Skin epidermis (tissue), 12 donors: ENCODE measurements at regions not wholly inside any gene's neighbourhood (a gene's known extent, or its start where the extent isn't known, plus 50 kb on each side); places are given as distances from the start of the nearest gene placed in this dataset.
A peak's percentile ranks its signal among the peaks of the same experiment; 100 is the strongest.
"Not testable (repeated sequence)": the region's sequence is repeated elsewhere in the genome, so short reads cannot be mapped to it uniquely, and the experiment has no call there.

Experiments used
- H3K27ac ChIP-seq, 21 experiments: fragments of 200-600 bp; sonication (generic) in 11 of 21; one replicate each; pipeline ENCODE4 v1.5.0; 2020; ENCODE audit warnings: mild to moderate bottlenecking in 3 of 21, inconsistent platforms in 2 of 21, moderate library complexity in 2 of 21
- H3K4me3 ChIP-seq, 7 experiments: fragments of 200-600 bp; sonication (generic) in 2 of 7; one replicate each; pipeline ENCODE4 v1.5.0; 2020; ENCODE audit warnings: inconsistent platforms in 2 of 7, mild to moderate bottlenecking in 2 of 7, moderate library complexity in 1 of 7

DNA sequence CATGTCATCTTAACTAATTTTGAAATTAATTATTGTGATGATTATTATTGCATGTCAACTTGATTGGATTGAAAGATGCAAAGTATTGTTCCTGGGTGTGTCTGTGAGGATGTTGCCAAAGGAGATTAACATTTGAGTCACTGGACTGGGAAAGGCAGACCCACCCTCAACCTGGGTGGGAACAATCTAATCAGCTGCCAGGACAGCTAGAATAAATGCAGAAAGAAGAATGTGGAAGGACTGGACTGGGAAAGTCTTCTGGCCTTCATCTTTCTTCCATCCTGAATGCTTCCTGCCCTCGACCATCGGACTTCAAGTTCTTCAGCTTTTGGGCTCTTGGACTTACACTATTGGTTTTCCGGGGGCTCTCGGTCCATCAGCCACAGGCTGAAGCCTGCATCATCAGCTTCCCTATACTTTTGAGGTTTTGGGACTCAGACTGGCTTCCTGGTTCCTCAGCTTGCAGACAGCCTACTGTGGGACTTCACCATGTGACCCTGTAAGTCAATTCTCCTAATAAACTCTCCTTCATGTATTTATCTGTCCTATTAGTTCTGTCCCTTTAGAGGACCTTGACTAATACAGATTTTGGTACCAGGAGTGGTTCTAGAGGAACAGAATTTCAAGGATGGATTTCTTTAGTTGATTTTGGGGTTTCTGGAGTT lies 959.8 kb downstream of the ANKRD7 start:
- Histone ChIP-seq H3K4me3 (no peak overlapping the region), H3K27ac (no peak overlapping the region)

- no peak overlapping the region for H3K27ac ChIP-seq
- H3K4me3 ChIP-seq = no peak overlapping the region
These were observed 971.7 kb downstream of the ANKRD7 start for GRCh38 chr7:119196183-119196582.

DNA sequence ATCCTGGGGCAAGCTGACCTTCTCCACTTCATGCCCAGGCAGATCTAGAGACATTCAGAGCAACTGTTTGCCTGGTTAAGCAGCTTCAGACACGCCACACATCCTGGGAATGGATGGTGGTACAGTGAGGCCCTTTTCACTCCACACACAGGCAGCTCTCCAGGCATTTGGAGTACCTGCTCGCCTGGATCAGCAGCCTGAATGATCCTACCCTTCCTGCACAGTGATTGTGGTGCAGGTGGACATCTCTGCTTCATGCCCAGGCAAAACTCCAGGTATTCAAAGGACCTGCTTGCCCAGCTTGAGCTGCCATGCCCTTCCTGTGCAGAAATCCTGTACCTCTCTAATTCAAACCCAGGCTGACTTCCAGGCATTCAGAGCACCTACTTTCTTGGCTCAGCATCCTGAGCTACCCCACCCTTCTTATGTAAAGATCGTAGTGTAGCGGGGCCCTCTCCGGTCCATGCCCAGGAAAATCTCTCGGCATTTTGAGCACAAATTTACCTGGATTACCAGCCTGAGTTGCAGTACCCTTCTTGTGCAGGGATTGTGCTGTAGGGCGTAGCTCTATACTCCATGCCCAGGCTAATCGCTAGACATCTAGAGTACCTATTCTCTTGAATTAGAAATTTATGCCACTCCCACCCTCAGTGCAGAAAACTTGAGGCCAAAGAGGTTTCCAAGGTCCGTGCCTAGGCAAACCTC lies 972.8 kb downstream of the ANKRD7 start:
- Histone ChIP-seq H3K4me3 (no peak overlapping the region), H3K27ac (no peak overlapping the region)

GRCh38 chr7:119197877-119198527 lies 973.5 kb downstream of the ANKRD7 start:
- no peak overlapping the region for H3K4me3 ChIP-seq
- no peak overlapping the region for H3K27ac ChIP-seq

GRCh38 chr7:119219663-119220062 lies 995.2 kb downstream of the ANKRD7 start:
- Histone ChIP-seq H3K27ac (no peak overlapping the region), H3K4me3 (no peak overlapping the region)

DNA sequence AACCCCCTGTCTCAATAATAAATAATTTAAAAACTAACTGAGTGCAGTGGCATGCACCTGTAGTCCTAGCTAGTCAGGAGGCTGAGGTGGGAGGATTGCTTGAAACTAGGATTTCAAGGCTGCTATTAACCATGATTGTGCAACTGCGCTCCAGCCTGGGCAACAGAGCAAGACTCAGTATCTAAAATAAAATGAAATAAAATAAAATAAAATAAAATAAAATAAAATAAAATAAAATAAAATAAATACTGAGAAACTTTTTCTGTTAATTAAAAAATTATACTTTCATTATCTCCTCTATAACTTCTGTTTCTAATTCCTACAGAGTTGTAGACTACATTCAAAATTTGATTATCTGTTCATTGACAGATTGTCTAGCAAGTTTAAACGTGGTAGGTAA lies 999.4 kb downstream of the ANKRD7 start:
- no peak overlapping the region for H3K27ac ChIP-seq

DNA sequence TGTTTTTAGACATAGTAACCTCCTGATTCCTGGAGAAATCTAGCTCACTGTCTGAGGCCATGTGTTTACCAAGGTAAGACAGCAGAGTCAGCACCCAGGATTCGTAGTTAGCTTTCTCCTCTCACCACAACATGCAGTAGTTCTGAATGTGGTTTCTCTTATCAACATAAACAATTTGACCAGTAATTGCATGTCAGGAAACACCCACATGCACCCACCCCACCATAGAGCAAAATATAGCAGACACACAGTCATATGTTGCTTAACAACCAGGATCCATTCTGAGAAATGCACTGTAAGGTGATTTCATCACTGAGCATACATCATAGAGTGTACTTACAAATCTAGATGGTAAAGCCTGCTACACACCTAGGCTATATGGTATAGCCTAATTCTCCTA lies 1004.0 kb downstream of the ANKRD7 start:
- Histone ChIP-seq H3K27ac (no peak overlapping the region), H3K4me3 (no peak overlapping the region)

More for the DNA sequence above, 999.4 kb downstream of the ANKRD7 start:
- no peak overlapping the region for H3K4me3 ChIP-seq

- Histone ChIP-seq H3K27ac (no peak overlapping the region), H3K4me3 (no peak overlapping the region)
These were observed 1007.6 kb downstream of the ANKRD7 start for GRCh38 chr7:119232091-119232490.

DNA sequence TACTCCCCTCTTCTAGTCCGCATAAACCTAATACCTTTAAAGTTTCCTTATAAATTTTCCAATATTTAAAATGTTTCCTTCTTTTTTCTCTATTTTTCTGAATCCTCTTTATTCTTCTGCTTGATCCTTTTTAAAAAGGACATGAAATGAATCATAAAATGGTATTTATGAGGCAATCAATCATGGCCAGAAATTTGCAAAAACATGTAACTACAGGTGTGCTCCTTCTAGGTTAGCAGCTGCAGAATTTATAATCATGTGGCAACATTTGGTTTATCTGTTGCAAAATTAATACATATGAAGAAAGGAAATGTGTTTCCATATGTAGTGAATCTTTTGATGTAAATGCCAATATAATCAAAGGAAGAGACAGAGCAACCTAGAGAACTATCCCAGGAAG lies 1008.5 kb downstream of the ANKRD7 start:
- H3K27ac ChIP-seq = no peak overlapping the region
- no peak overlapping the region for H3K4me3 ChIP-seq

GRCh38 chr7:119252962-119253361 lies 1020.0 kb upstream of the KCND2 start:
- Histone ChIP-seq H3K4me3 (no peak overlapping the region), H3K27ac (no peak overlapping the region)

DNA sequence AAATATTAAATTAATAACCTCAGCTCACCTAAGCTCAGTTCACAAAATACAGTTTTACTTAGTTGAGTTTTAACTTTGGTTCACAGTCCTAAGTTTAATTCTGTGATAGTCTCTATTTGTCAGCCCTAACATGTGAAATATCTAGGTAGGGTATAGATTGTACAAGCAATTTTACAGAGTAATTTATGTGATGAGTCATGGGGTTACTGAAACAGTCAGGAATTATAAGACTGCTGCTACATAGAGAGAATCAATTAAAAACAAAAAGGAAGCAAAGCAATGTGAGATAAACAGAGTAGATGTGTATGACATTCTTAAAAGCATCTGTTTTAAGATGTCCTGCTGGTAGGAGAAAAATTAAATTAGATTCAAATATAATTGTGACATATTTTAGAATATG lies 1018.2 kb upstream of the KCND2 start:
- Histone ChIP-seq H3K27ac (no peak overlapping the region), H3K4me3 (no peak overlapping the region)

- H3K27ac ChIP-seq = no peak overlapping the region
- no peak overlapping the region for H3K4me3 ChIP-seq
These were observed 1017.0 kb upstream of the KCND2 start for GRCh38 chr7:119256001-119256400.

GRCh38 chr7:119256446-119257131 lies 1016.4 kb upstream of the KCND2 start:
- no peak overlapping the region for H3K27ac ChIP-seq
- no peak overlapping the region for H3K4me3 ChIP-seq

- not testable (repeated sequence) for H3K27ac ChIP-seq, H3K4me3 ChIP-seq
These were observed 1006.2 kb upstream of the KCND2 start for GRCh38 chr7:119266790-119267189.

- Histone ChIP-seq H3K27ac (no peak overlapping the region), H3K4me3 (no peak overlapping the region)
These were observed 1002.9 kb upstream of the KCND2 start for GRCh38 chr7:119270045-119270464.

GRCh38 chr7:119270644-119271043 lies 1002.3 kb upstream of the KCND2 start:
- Histone ChIP-seq H3K4me3 (no peak overlapping the region), H3K27ac (peak overlapping the region in 1 of 21 experiments; percentile 22)

DNA sequence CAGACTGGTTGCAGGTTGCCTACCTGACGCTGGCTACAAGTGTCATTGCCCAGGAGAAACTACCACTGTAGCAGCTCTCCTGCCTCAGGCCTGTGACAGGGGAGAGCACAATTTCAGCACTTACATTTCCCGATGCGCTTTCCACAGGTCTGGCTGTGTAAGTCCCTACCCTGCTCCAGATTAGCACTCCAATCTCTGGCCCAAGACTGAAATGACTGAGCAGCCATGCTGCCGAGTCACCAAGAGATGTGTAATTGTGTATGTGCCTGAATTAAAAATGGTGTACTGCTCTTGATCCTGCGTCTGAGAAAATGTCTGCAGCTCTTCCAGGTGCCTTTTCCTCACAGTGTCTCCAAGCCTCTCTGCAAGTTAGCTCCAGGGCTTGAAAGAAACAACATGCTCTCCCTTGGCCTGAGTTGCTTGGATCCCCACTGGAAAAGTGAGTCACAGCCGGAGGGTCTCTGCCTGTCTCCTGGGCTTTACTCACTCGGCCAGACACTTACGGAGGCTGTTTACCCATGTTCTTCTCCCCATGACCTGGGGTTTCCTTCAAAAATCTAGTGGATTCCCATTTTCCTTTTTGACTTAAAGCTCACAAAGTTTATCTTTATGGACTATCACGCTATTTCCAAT lies 1001.7 kb upstream of the KCND2 start:
- peak overlapping the region in 5 of 21 experiments; percentile 18 to 44 (median 23) for H3K27ac ChIP-seq
- H3K4me3 ChIP-seq = no peak overlapping the region

DNA sequence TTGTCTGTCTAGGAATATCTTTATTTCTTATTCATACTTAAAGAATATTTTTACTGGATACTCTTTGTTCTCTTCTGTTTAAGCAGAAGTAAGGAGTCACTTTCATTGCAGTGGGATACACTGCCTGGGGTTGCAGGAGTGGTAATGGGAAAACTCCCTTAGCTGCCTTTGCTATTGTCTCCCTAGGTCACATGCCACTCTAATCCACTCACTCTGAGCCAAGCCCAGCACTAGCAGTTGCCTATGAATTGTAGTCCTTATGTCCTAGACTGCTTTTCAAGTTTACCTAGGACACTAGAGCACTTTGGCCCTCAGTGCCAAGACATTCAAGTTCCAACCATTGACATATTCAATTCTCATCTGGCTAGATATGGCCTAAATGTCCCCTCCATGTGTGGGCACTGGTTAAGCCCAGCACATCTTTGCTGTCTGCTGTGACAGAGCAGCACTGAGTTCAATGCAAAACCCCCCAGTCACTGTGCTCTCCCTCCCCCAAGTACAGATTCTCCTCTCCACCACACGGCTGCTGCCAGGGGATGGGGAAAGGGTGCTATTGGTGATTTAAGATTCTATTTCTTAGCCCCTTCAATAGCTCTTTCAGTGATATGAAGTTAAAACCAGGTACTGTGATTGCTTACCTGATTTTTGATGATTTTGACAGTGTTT lies 991.7 kb upstream of the KCND2 start:
- no peak overlapping the region for H3K4me3 ChIP-seq
- H3K27ac ChIP-seq = no peak overlapping the region

- no peak overlapping the region for H3K27ac ChIP-seq
- H3K4me3 ChIP-seq = no peak overlapping the region
These were observed 989.6 kb upstream of the KCND2 start for GRCh38 chr7:119283353-119283752.

DNA sequence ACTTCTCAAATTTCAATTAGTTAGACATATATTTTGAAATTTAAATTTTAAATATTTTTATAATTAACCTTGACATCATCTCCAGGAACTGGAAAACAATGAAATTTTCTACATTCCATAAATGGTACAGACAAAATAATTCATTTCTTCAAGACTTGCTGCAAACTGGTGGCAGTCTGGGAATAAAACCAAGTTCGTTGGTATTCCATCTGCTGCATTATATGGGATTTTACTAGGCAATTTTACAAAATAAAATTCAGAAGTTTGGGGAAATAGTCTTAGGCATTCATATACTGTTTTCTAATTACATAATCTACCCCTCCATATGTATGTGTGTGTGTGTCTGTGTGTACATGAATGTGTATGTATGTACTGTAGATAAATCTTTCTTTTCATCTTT lies 984.6 kb upstream of the KCND2 start:
- H3K27ac ChIP-seq = no peak overlapping the region
- no peak overlapping the region for H3K4me3 ChIP-seq
